H9 (cell line): ENCODE measurements at regions not wholly inside any gene's neighbourhood (a gene's known extent, or its start where the extent isn't known, plus 50 kb on each side); places are given as distances from the start of the nearest gene placed in this dataset.

ENCODE experiments used
- DNase-seq: peaks from one replicate; pipeline ENCODE4 v3.0.0-alpha.2; 2017
- H2AFZ ChIP-seq: one replicate; pipeline ENCODE4 v1.6.1; 2013; ENCODE audit warnings: mild to moderate bottlenecking, low read length, control low read depth, moderate library complexity
- H2AK5ac ChIP-seq: 2 replicates; pipeline ENCODE4 v1.6.1; 2013; ENCODE audit warnings: low read length, control low read depth, mixed read lengths; ENCODE audit not compliant: insufficient read length
- H2BK120ac ChIP-seq: one replicate; pipeline ENCODE4 v1.6.1; 2013; ENCODE audit warnings: low read depth, mild to moderate bottlenecking, low read length, control low read depth, inconsistent platforms; ENCODE audit not compliant: poor library complexity, severe bottlenecking
- H2BK12ac ChIP-seq: 2 replicates; pipeline ENCODE4 v1.6.1; 2013; ENCODE audit warnings: low read length, control low read depth, mixed read lengths, low read depth; ENCODE audit not compliant: insufficient read length
- H2BK15ac ChIP-seq: 2 replicates; pipeline ENCODE4 v1.6.1; 2013; ENCODE audit warnings: low read depth, low read length, control low read depth
- H2BK20ac ChIP-seq: one replicate; pipeline ENCODE4 v1.6.1; 2013; ENCODE audit warnings: low read depth, mild to moderate bottlenecking, low read length, control low read depth, inconsistent platforms; ENCODE audit not compliant: poor library complexity, severe bottlenecking
- H2BK5ac ChIP-seq: 2 replicates; pipeline ENCODE4 v1.6.1; 2013; ENCODE audit warnings: low read length, control low read depth, mixed read lengths; ENCODE audit not compliant: insufficient read length
- H3K14ac ChIP-seq: 2 replicates; pipeline ENCODE4 v1.6.1; 2013; ENCODE audit warnings: low read length, control low read depth; ENCODE audit not compliant: insufficient read depth
- H3K18ac ChIP-seq: 2 replicates; pipeline ENCODE4 v1.6.1; 2013; ENCODE audit warnings: low read depth, mild to moderate bottlenecking, mixed read lengths, low read length, control low read depth; ENCODE audit not compliant: insufficient read length
- H3K23ac ChIP-seq: 2 replicates; pipeline ENCODE4 v1.6.1; 2013; ENCODE audit warnings: low read length, control low read depth, mixed read lengths, low read depth; ENCODE audit not compliant: insufficient read length
- H3K23me2 ChIP-seq: 2 replicates; pipeline ENCODE4 v1.6.1; 2013; ENCODE audit warnings: low read depth, mild to moderate bottlenecking, mixed read lengths, low read length, control low read depth; ENCODE audit not compliant: insufficient read length, poor library complexity, severe bottlenecking
- H3K27ac ChIP-seq: 2 replicates; pipeline ENCODE4 v1.5.1; 2013; ENCODE audit warnings: low read length, control low read depth, mixed read lengths, low read depth; ENCODE audit not compliant: insufficient read length
- H3K27me3 ChIP-seq: 2 replicates; pipeline ENCODE4 v1.6.1; 2013; ENCODE audit warnings: low read length, control low read depth, inconsistent platforms; ENCODE audit not compliant: insufficient read depth
- H3K4ac ChIP-seq: 2 replicates; pipeline ENCODE4 v1.6.1; 2013; ENCODE audit warnings: low read depth, mild to moderate bottlenecking, control low read depth, inconsistent platforms, low read length, moderate library complexity
- H3K4me1 ChIP-seq: 2 replicates; pipeline ENCODE4 v1.6.1; 2013; ENCODE audit warnings: low read length, control low read depth, inconsistent platforms; ENCODE audit not compliant: insufficient read depth
- H3K4me2 ChIP-seq: 2 replicates; pipeline ENCODE4 v1.6.1; 2013; ENCODE audit warnings: low read length, control low read depth, mixed read lengths; ENCODE audit not compliant: insufficient read length, insufficient read depth
- H3K56ac ChIP-seq: 2 replicates; pipeline ENCODE4 v1.6.1; 2013; ENCODE audit warnings: low read depth, mild to moderate bottlenecking, mixed read lengths, low read length, control low read depth; ENCODE audit not compliant: insufficient read length
- H3K79me1 ChIP-seq: 2 replicates; pipeline ENCODE4 v1.6.1; 2013; ENCODE audit warnings: low read depth, mild to moderate bottlenecking, moderate library complexity, low read length, control low read depth, inconsistent platforms; ENCODE audit not compliant: insufficient read depth, poor library complexity, severe bottlenecking
- H3K79me2 ChIP-seq: 2 replicates; pipeline ENCODE4 v1.6.1; 2013; ENCODE audit warnings: low read length, control low read depth, inconsistent platforms; ENCODE audit not compliant: insufficient read depth
- H3K9ac ChIP-seq: 2 replicates; pipeline ENCODE4 v1.6.1; 2013; ENCODE audit warnings: low read length, control low read depth, mixed read lengths; ENCODE audit not compliant: insufficient read length; ENCODE audit errors: extremely low read depth
- H3K9me3 ChIP-seq: one replicate; pipeline ENCODE4 v1.6.1; 2013; ENCODE audit warnings: low read depth, low read length, inconsistent platforms; ENCODE audit not compliant: control insufficient read depth
- H3T11ph ChIP-seq: one replicate; pipeline ENCODE4 v1.6.1; 2013; ENCODE audit warnings: mild to moderate bottlenecking, low read length, control low read depth, inconsistent platforms
- H4K20me1 ChIP-seq: one replicate; pipeline ENCODE4 v1.6.1; 2013; ENCODE audit not compliant: control insufficient read depth, insufficient read length, insufficient read depth
- H4K5ac ChIP-seq: 2 replicates; pipeline ENCODE4 v1.6.1; 2013; ENCODE audit warnings: low read depth, mild to moderate bottlenecking, mixed read lengths, low read length, control low read depth; ENCODE audit not compliant: insufficient read length
- H4K8ac ChIP-seq: replicated peaks from 2 replicates; pipeline ENCODE4 v1.6.1; 2013; ENCODE audit warnings: low read length, control low read depth, mixed read lengths, low read depth; ENCODE audit not compliant: insufficient read length
- H4K91ac ChIP-seq: 2 replicates; pipeline ENCODE4 v1.6.1; 2013; ENCODE audit warnings: low read depth, mild to moderate bottlenecking, moderate library complexity, mixed read lengths, low read length, control low read depth; ENCODE audit not compliant: insufficient read length
- H3K27ac Mint-ChIP-seq, 3 experiments: 2 replicates in 2 of 3; 3 replicates in 1 of 3; pipeline ENCODE4 v1.8.0; 2020 to 2021; ENCODE audit warnings: mixed read lengths in 3 of 3, mild to moderate bottlenecking in 1 of 3, moderate library complexity in 1 of 3
- H3K27me3 Mint-ChIP-seq: 2 replicates; pipeline ENCODE4 v1.8.0; 2021; ENCODE audit warnings: low read depth, mild to moderate bottlenecking, moderate library complexity, mixed read lengths
- H3K36me3 Mint-ChIP-seq, 3 experiments: 2 replicates in 2 of 3; 3 replicates in 1 of 3; pipeline ENCODE4 v1.8.0; 2020 to 2021; ENCODE audit warnings: low read depth in 3 of 3, mixed read lengths in 3 of 3; ENCODE audit not compliant: insufficient read depth in 1 of 3
- H3K4me1 Mint-ChIP-seq, 2 experiments: 2 replicates each; pipeline ENCODE4 v1.8.0; 2020; ENCODE audit warnings: mixed read lengths in 2 of 2
- H3K4me3 Mint-ChIP-seq, 2 experiments: 2 replicates in 1 of 2; 3 replicates in 1 of 2; pipeline ENCODE4 v1.8.0; 2020 to 2021; ENCODE audit warnings: mild to moderate bottlenecking in 2 of 2, mixed read lengths in 2 of 2, moderate library complexity in 1 of 2
- H3K9me3 Mint-ChIP-seq, 2 experiments: 2 replicates in 1 of 2; 3 replicates in 1 of 2; pipeline ENCODE4 v1.8.0; 2020; ENCODE audit warnings: mild to moderate bottlenecking in 2 of 2, mixed read lengths in 2 of 2, moderate library complexity in 1 of 2
- CTCF ChIP-seq: fragments of 200-600 bp; sonication (generic); conservative IDR thresholded peaks from 3 replicates; pipeline ENCODE4 v1.8.0; 2021; ENCODE audit warnings: antibody characterized with exemption, mild to moderate bottlenecking
- WGBS: extraction: QIAGEN DNeasy Blood & Tissue Kit; methylation state at CpG from one replicate; pipeline ENCODE4 v1.1.7; 2013; ENCODE audit warnings: missing lambda C conversion rate, low lambda C conversion rate, mixed read lengths; ENCODE audit not compliant: insufficient read length; ENCODE audit errors: extremely low coverage; 5-methylcytosine and 5-hydroxymethylcytosine counted together

GRCh38 chr10:78914502-78915189, 154.1 kb upstream of the ZMIZ1 start:
- no peak overlapping the region for H3K9ac ChIP-seq
- H3K9me3 ChIP-seq = no peaks in the 10 kb centered on the region
- no peak overlapping the region for H3K27ac ChIP-seq
- no CpG with 5 or more reads among the region's 9 CpGs for WGBS
- no peak overlapping the region for H2BK12ac ChIP-seq
- H2AK5ac ChIP-seq = no peak overlapping the region
- no peaks in the 10 kb centered on the region for H3K79me2 ChIP-seq
- no peak overlapping the region for H3K56ac ChIP-seq
- H3K4me1 ChIP-seq = peaks cover 10% of the 10 kb centered on the region; the same call in 1 of the 2 replicates
- no peak for TF ChIP-seq CTCF
- H2BK20ac ChIP-seq = no peak overlapping the region
- no peak overlapping the region for H2BK5ac ChIP-seq
- no peak overlapping the region for H2BK15ac ChIP-seq
- H3K4me2 ChIP-seq = no peak overlapping the region
- no peak overlapping the region for H3K4ac ChIP-seq
- peak overlapping the region in 2 of 3 experiments; percentile 29 to 60; a peak in 1 of 7 replicates for H3K27ac Mint-ChIP-seq
- peaks cover 42% of the 10 kb centered on the region for H3K27me3 Mint-ChIP-seq
- H4K91ac ChIP-seq = no peak overlapping the region
- H3K23me2 ChIP-seq = no peaks in the 10 kb centered on the region
- H3K4me3 Mint-ChIP-seq = no peak overlapping the region; a peak in 1 of 5 replicates
- no peak overlapping the region for H3K23ac ChIP-seq
- no peaks in the 10 kb centered on the region for H4K20me1 ChIP-seq
- no peak overlapping the region for H2AFZ ChIP-seq
- no peaks in the 10 kb centered on the region; a peak in 2 of 5 replicates for H3K9me3 Mint-ChIP-seq
- no peak overlapping the region for H3K14ac ChIP-seq
- H4K8ac ChIP-seq = no peak overlapping the region
- no peak overlapping the region for H3T11ph ChIP-seq
- H4K5ac ChIP-seq = no peak overlapping the region
- no peak overlapping the region for H2BK120ac ChIP-seq
- H3K27me3 ChIP-seq = no peaks in the 10 kb centered on the region; the same call in 1 of the 2 replicates
- no peaks in the 10 kb centered on the region; a peak in 1 of 7 replicates for H3K36me3 Mint-ChIP-seq
- no peaks in the 10 kb centered on the region for H3K79me1 ChIP-seq
- no peak for DNase-seq
- H3K4me1 Mint-ChIP-seq = peaks cover 69 to 72% of the 10 kb centered on the region in 2 experiments
- H3K18ac ChIP-seq = no peak overlapping the region
